ENCODE measurements at regions not wholly inside any gene's neighbourhood (a gene's known extent, or its start where the extent isn't known, plus 50 kb on each side); places are given as distances from the start of the nearest gene placed in this dataset.

DNA sequence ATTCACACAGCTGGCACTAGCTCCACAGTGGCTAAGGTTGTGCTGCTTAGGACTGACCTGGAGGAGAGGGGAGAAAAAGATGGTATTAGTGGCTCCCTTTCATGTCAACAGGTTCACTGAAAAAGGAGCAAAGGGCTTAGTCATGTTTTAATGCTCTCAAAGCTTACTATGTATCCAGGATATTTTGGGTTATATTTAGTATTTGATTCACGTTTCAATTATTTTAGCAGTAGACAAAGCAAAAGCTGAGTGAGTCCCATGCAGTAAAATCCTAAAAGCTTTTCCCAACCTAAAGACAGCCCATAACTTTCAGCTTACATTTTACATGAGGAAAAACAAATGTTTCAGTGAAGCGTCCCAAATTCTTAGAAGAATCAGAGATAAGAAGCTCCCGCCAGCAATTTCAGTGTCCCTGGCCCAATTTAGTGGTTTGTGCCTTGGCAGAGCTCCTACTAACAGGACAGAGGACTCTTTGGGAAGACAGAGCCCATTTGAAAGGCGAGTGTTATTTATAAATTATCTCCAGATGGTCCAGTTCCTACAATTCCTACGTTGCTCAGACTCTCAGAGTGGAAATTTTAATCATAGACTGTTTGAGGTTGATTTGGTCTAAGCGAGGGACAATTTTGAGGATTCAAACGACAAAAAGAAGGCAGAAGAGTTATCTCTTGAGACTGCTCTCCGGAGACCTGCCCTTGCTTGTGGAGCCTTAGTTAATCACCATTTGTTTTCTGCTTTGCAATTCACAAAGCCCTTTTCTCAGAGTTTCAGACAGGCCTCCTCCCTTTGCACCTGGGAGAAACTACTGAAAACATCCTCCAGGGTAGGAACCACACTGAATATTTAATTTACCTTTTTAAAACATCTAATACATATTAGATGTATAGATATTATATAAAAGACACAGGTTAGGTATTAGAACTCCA lies 225.0 kb upstream of the ANKRD55 start:
- in situ Hi-C loops (cut with MboI): no loop called here
- Histone ChIP-seq H3K27me3 (replicated peaks; ENCODE audit: insufficient read depth) (no peaks in the 10 kb centered on the region), H2AFZ (peak overlapping the region; percentile 64), H3K9me3 (ENCODE audit: low read depth) (no peaks in the 10 kb centered on the region), H3K9ac (peak overlapping the region; percentile 76), H3K27ac (peak overlapping the region; percentile 94), H3K4me3 (peak overlapping the region; percentile 40), H3K4me1 (ENCODE audit: insufficient read depth) (peaks cover 30% of the 10 kb centered on the region), H4K20me1 (ENCODE audit: insufficient read depth) (no peaks in the 10 kb centered on the region), H3K36me3 (ENCODE audit: low read depth) (no peaks in the 10 kb centered on the region), H3F3A (ENCODE audit: insufficient read depth) (peaks cover 15% of the 10 kb centered on the region), H3K79me2 (ENCODE audit: insufficient read depth) (no peaks in the 10 kb centered on the region), H3K4me2 (ENCODE audit: unreplicated experiment) (peak overlapping the region; percentile 79), H3K9me2 (ENCODE audit: insufficient read depth) (no peaks in the 10 kb centered on the region)
- 9 to 11% methylated on average over 8 of the region's 8 CpGs for WGBS, 2 experiments (ENCODE audit: low coverage in 1 of 2, low lambda C conversion rate in 2 of 2, missing lambda C conversion rate in 2 of 2)
- no peak for TF ChIP-seq EZH2 (IDR thresholded peaks at IDR 0.05; ENCODE audit: insufficient read depth, poor library complexity, severe bottlenecking)
- DNase-seq: peak; percentile 84

- in situ Hi-C loops (cut with MboI): no loop called here
- peak; percentile 92 for DNase-seq
- no peaks in the 10 kb centered on the region for H3K27me3 ChIP-seq (replicated peaks; ENCODE audit: insufficient read depth)
These were observed 222.9 kb upstream of the ANKRD55 start for GRCh38 chr5:56456002-56456401.

GRCh38 chr5:56455417-56455816 lies 222.3 kb upstream of the ANKRD55 start:
- no peaks in the 10 kb centered on the region for H3K9me3 ChIP-seq (ENCODE audit: low read depth)
- H3K4me1 ChIP-seq (ENCODE audit: insufficient read depth): peaks cover 30% of the 10 kb centered on the region
- no peaks in the 10 kb centered on the region for H3K27me3 ChIP-seq (replicated peaks; ENCODE audit: insufficient read depth)
- no peak overlapping the region for H3K4me2 ChIP-seq (ENCODE audit: unreplicated experiment)
- H2AFZ ChIP-seq: no peak overlapping the region
- no peaks in the 10 kb centered on the region for H3K79me2 ChIP-seq (ENCODE audit: insufficient read depth)
- H4K20me1 ChIP-seq (ENCODE audit: insufficient read depth): no peaks in the 10 kb centered on the region
- H3K36me3 ChIP-seq (ENCODE audit: low read depth): no peaks in the 10 kb centered on the region
- H3F3A ChIP-seq (ENCODE audit: insufficient read depth): peaks cover 15% of the 10 kb centered on the region
- TF ChIP-seq EZH2 (IDR thresholded peaks at IDR 0.05; ENCODE audit: insufficient read depth, poor library complexity, severe bottlenecking) (no peak), EZH2phosphoT487 (IDR thresholded peaks at IDR 0.05; ENCODE audit: insufficient read depth, low read depth) (no peak)
- 92 to 93% methylated on average over 4 of the region's 4 CpGs for WGBS, 2 experiments (ENCODE audit: low coverage in 1 of 2, low lambda C conversion rate in 2 of 2, missing lambda C conversion rate in 2 of 2)
- H3K4me3 ChIP-seq: no peak overlapping the region
- in situ Hi-C loops (cut with MboI): no loop called here
- peak overlapping the region; percentile 62; the same call in 1 of the 2 replicates for H3K27ac ChIP-seq
- H3K9ac ChIP-seq: no peak overlapping the region
- DNase-seq: no peak
- no peaks in the 10 kb centered on the region for H3K9me2 ChIP-seq (ENCODE audit: insufficient read depth)

More at GRCh38 chr5:56456002-56456401, 222.9 kb upstream of the ANKRD55 start:
- Histone ChIP-seq H3K79me2 (ENCODE audit: insufficient read depth) (no peaks in the 10 kb centered on the region), H4K20me1 (ENCODE audit: insufficient read depth) (no peaks in the 10 kb centered on the region), H3F3A (ENCODE audit: insufficient read depth) (peaks cover 15% of the 10 kb centered on the region), H3K4me1 (ENCODE audit: insufficient read depth) (peaks cover 30% of the 10 kb centered on the region), H3K4me2 (ENCODE audit: unreplicated experiment) (no peak overlapping the region), H3K9me2 (ENCODE audit: insufficient read depth) (no peaks in the 10 kb centered on the region), H3K9ac (peak overlapping the region; percentile 50; the same call in 1 of the 2 replicates), H3K9me3 (ENCODE audit: low read depth) (no peaks in the 10 kb centered on the region), H3K4me3 (no peak overlapping the region), H3K36me3 (ENCODE audit: low read depth) (no peaks in the 10 kb centered on the region), H2AFZ (peak overlapping the region; percentile 52; the same call in 1 of the 2 replicates), H3K27ac (peak overlapping the region; percentile 62)
- no peak for TF ChIP-seq EZH2 (IDR thresholded peaks at IDR 0.05; ENCODE audit: insufficient read depth, poor library complexity, severe bottlenecking)
- no peak for TF ChIP-seq EZH2phosphoT487 (IDR thresholded peaks at IDR 0.05; ENCODE audit: insufficient read depth, low read depth)
- WGBS, 2 experiments (ENCODE audit: low coverage in 1 of 2, low lambda C conversion rate in 2 of 2, missing lambda C conversion rate in 2 of 2): 37 to 44% methylated on average over 4 of the region's 4 CpGs

GRCh38 chr5:56454219-56454862 lies 221.2 kb upstream of the ANKRD55 start:
- no peaks in the 10 kb centered on the region for H3K36me3 ChIP-seq (ENCODE audit: low read depth)
- no peak for TF ChIP-seq EZH2phosphoT487 (IDR thresholded peaks at IDR 0.05; ENCODE audit: insufficient read depth, low read depth)
- no peak for TF ChIP-seq EZH2 (IDR thresholded peaks at IDR 0.05; ENCODE audit: insufficient read depth, poor library complexity, severe bottlenecking)
- WGBS, 2 experiments (ENCODE audit: low coverage in 1 of 2, low lambda C conversion rate in 2 of 2, missing lambda C conversion rate in 2 of 2): 95 to 96% methylated on average over 15 of the region's 15 CpGs
- H3K27me3 ChIP-seq (replicated peaks; ENCODE audit: insufficient read depth): no peaks in the 10 kb centered on the region; the same call in 1 of the 2 replicates
- H3K4me1 ChIP-seq (ENCODE audit: insufficient read depth): peaks cover 30% of the 10 kb centered on the region
- no peak overlapping the region for H3K4me2 ChIP-seq (ENCODE audit: unreplicated experiment)
- H3K79me2 ChIP-seq (ENCODE audit: insufficient read depth): no peaks in the 10 kb centered on the region
- peaks cover 15% of the 10 kb centered on the region for H3F3A ChIP-seq (ENCODE audit: insufficient read depth)
- in situ Hi-C loops (cut with MboI): no loop called here
- no peaks in the 10 kb centered on the region for H3K9me2 ChIP-seq (ENCODE audit: insufficient read depth)
- H4K20me1 ChIP-seq (ENCODE audit: insufficient read depth): no peaks in the 10 kb centered on the region
- H2AFZ ChIP-seq: no peak overlapping the region
- DNase-seq: no peak
- no peaks in the 10 kb centered on the region for H3K9me3 ChIP-seq (ENCODE audit: low read depth)
- H3K4me3 ChIP-seq: no peak overlapping the region
- no peak overlapping the region for H3K27ac ChIP-seq
- no peak overlapping the region for H3K9ac ChIP-seq

All from GM23248 (cell line).